ENCODE measurements at regions not wholly inside any gene's neighbourhood (a gene's known extent, or its start where the extent isn't known, plus 50 kb on each side); places are given as distances from the start of the nearest gene placed in this dataset.

- no peak for DNase-seq (ENCODE audit: low spot score)
- Histone ChIP-seq H2AFZ (ENCODE audit: low read length) (no peak overlapping the region), H3K4me2 (ENCODE audit: low read length) (no peak overlapping the region), H3K4me1 (ENCODE audit: insufficient read depth, low read length, poor library complexity, severe bottlenecking) (no peaks in the 10 kb centered on the region), H3K79me2 (ENCODE audit: insufficient read depth, low read depth, low read length) (no peaks in the 10 kb centered on the region), H3K9me3 (ENCODE audit: low read length) (no peaks in the 10 kb centered on the region), H3K9me2 (ENCODE audit: insufficient read depth, low read length) (no peaks in the 10 kb centered on the region), H4K20me1 (ENCODE audit: insufficient read depth, low read length) (no peaks in the 10 kb centered on the region), H3K4me3 (ENCODE audit: low read depth, low read length, poor library complexity, severe bottlenecking) (no peak overlapping the region), H3K27ac (ENCODE audit: low read depth, low read length, poor library complexity, severe bottlenecking) (no peak overlapping the region), H3K36me3 (ENCODE audit: insufficient read depth, low read length) (no peaks in the 10 kb centered on the region)
- intact Hi-C loops (cut with micrococcal nuclease; ENCODE audit: unreplicated experiment), result no loop called here
- BruUV-seq (replicated peaks), result no TSS peak
- CTCF ChIA-PET (ENCODE audit: unreplicated experiment), result no interaction called here
- POLR2A ChIA-PET, result no interaction called here
- TF ChIP-seq CTCF (conservative IDR thresholded peaks at IDR 0.05; ENCODE audit: low read length) (no peak), EZH2phosphoT487 (IDR thresholded peaks at IDR 0.05; ENCODE audit: borderline replicate concordance, low read depth, low read length) (no peak)
Measured at GRCh38 chr18:77866351-77866750, 616.7 kb downstream of the GALR1 start.

GRCh38 chr18:77870199-77870598 is 620.6 kb downstream of the GALR1 start:
- Histone ChIP-seq H3K36me3 (ENCODE audit: insufficient read depth, low read length) (no peaks in the 10 kb centered on the region), H3K4me1 (ENCODE audit: insufficient read depth, low read length, poor library complexity, severe bottlenecking) (no peaks in the 10 kb centered on the region), H4K20me1 (ENCODE audit: insufficient read depth, low read length) (no peaks in the 10 kb centered on the region), H3K27ac (ENCODE audit: low read depth, low read length, poor library complexity, severe bottlenecking) (no peak overlapping the region), H3K79me2 (ENCODE audit: insufficient read depth, low read depth, low read length) (no peaks in the 10 kb centered on the region), H2AFZ (ENCODE audit: low read length) (no peak overlapping the region), H3K9me3 (ENCODE audit: low read length) (no peaks in the 10 kb centered on the region), H3K4me2 (ENCODE audit: low read length) (no peak overlapping the region), H3K9me2 (ENCODE audit: insufficient read depth, low read length) (no peaks in the 10 kb centered on the region), H3K4me3 (ENCODE audit: low read depth, low read length, poor library complexity, severe bottlenecking) (no peak overlapping the region)
- no peak for TF ChIP-seq EZH2phosphoT487 (IDR thresholded peaks at IDR 0.05; ENCODE audit: borderline replicate concordance, low read depth, low read length)
- no peak for TF ChIP-seq CTCF (conservative IDR thresholded peaks at IDR 0.05; ENCODE audit: low read length)
- ChIA-PET CTCF (ENCODE audit: unreplicated experiment) (no interaction called here), POLR2A (no interaction called here)
- no TSS peak for BruUV-seq (replicated peaks)
- no peak for DNase-seq (ENCODE audit: low spot score)
- intact Hi-C loops (cut with micrococcal nuclease; ENCODE audit: unreplicated experiment), result no loop called here

GRCh38 chr18:77870894-77871293 is 621.2 kb downstream of the GALR1 start:
- Histone ChIP-seq H3K36me3 (ENCODE audit: insufficient read depth, low read length) (no peaks in the 10 kb centered on the region), H3K4me1 (ENCODE audit: insufficient read depth, low read length, poor library complexity, severe bottlenecking) (no peaks in the 10 kb centered on the region), H3K9me2 (ENCODE audit: insufficient read depth, low read length) (no peaks in the 10 kb centered on the region), H2AFZ (ENCODE audit: low read length) (no peak overlapping the region), H3K79me2 (ENCODE audit: insufficient read depth, low read depth, low read length) (no peaks in the 10 kb centered on the region), H3K9me3 (ENCODE audit: low read length) (no peaks in the 10 kb centered on the region), H3K4me2 (ENCODE audit: low read length) (no peak overlapping the region), H3K27ac (ENCODE audit: low read depth, low read length, poor library complexity, severe bottlenecking) (no peak overlapping the region), H4K20me1 (ENCODE audit: insufficient read depth, low read length) (no peaks in the 10 kb centered on the region), H3K4me3 (ENCODE audit: low read depth, low read length, poor library complexity, severe bottlenecking) (no peak overlapping the region)
- intact Hi-C loops (cut with micrococcal nuclease; ENCODE audit: unreplicated experiment), result no loop called here
- CTCF ChIA-PET (ENCODE audit: unreplicated experiment), result no interaction called here
- TF ChIP-seq CTCF (conservative IDR thresholded peaks at IDR 0.05; ENCODE audit: low read length), result no peak
- TF ChIP-seq EZH2phosphoT487 (IDR thresholded peaks at IDR 0.05; ENCODE audit: borderline replicate concordance, low read depth, low read length), result no peak
- POLR2A ChIA-PET, result no interaction called here
- no peak for DNase-seq (ENCODE audit: low spot score)
- no TSS peak for BruUV-seq (replicated peaks)
